GM18861 (cell line): ENCODE measurements at regions not wholly inside any gene's neighbourhood (a gene's known extent, or its start where the extent isn't known, plus 50 kb on each side); places are given as distances from the start of the nearest gene placed in this dataset.
"Not testable (repeated sequence)": the region's sequence is repeated elsewhere in the genome, so short reads cannot be mapped to it uniquely, and the experiment has no call there.

Experiments used
- ATAC-seq: cut with Tn5 transposase; IDR thresholded peaks from one replicate; pipeline ENCODE4 v1.9.1; 2021; ENCODE audit not compliant: unreplicated experiment

DNA sequence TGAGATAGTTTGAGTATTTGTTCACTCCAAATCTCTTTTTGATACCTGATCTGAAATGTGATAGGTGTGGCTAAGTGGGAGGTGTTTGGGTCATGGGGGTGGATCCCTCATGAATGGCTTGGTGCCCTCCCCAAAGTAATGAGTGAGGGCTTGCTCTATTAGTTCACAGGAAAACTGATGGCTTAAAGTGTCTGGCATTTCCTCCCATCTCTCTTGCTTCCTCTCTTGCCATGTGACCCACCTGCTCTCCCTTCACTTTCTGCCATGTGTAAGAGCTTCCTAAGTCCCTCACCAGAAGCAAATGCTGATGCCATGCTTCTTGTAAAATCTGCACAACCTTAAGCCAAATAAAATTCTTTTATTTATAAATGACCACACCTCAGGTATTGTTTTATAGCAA lies 61.1 kb downstream of the MAD2L1 start:
- ATAC-seq = no peak

DNA sequence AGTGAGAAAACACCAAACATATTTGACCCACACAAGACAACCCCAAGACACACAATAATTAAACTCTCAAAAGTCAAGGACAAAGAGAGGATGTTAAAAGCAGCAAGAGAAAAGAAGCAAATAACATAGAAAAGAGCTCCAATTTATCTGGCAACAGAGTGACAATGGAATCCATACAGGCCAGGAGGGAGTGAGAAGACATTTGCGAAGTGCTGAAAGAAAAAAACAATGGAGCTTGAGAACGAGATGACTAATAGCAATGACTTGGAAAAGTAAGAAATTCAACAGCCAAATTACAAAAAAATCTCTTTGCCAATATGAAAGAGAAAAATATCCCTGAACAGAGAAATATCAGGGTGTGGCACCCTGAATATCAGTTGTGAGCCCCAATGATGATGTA lies 61.6 kb downstream of the MAD2L1 start:
- ATAC-seq = no peak

- ATAC-seq = no peak
These were observed 62.6 kb downstream of the MAD2L1 start for GRCh38 chr4:120004054-120004453.

DNA sequence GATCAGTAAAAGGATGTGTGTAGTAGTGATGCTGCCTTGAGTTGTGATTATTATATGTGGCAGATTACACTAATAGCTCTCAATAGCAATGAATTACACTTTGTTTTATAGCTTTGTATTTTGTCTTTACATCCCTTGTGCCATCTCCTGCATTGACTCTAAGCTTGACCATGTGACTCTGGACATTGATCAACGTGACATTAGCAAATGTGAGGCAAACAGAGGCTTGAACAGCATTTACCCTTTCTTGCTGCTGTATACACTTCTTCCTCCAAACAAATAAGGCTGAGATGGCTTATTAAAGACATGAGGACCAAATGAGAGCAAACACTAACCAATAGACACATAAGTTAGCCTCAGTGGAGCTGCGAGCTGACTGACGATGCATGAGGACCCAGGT lies 63.5 kb downstream of the MAD2L1 start:
- ATAC-seq = no peak

DNA sequence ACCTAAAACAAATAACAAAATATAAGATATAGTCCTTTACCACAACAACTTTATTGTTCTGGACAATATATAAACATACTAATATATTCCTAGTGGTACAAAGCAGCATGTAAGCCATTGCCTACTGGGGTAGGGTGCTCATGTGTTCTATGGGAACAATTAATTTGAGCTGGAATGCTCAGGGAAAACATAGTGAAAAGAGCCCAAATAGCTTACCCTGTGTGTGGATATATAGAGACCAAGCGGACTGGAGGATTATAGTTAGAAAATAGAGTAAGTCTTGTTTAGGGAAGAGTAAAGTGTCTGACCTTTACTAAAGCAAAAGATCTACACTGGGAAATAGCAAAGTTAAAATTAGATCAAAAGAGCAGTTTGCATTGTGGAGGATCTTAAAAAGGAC lies 64.8 kb downstream of the MAD2L1 start:
- no peak for ATAC-seq

DNA sequence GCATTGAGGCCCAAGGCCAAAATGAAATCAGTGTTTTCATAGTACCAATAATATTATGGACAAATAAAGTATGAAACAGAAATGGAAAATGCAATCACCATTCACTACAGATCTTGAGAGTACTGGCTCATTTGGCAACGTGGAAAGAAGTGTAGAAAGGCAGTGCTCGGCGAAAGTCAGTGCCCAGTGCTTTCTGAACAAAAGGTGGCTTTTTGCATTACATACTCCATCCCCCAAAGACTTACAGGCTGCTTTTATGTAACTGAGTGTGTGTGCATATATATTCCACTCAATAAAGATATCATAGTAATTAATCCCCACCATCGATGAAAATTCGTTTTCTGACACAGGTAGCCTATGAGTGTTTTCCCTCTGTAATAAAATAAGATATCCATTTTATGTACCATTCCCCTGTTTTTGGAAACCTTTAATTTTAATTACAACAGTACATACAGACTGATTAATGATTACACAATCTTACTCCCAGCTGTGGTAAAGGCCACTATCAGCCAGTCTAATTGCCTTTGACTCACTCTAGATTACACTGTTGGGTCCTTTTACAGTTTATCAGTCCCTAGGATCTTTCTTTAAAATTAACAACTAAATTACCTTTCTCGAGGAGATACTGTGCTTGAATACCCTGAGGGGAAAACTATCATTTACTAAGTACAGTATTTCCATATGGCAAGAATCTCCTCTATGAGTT lies 65.9 kb downstream of the MAD2L1 start:
- ATAC-seq = no peak

DNA sequence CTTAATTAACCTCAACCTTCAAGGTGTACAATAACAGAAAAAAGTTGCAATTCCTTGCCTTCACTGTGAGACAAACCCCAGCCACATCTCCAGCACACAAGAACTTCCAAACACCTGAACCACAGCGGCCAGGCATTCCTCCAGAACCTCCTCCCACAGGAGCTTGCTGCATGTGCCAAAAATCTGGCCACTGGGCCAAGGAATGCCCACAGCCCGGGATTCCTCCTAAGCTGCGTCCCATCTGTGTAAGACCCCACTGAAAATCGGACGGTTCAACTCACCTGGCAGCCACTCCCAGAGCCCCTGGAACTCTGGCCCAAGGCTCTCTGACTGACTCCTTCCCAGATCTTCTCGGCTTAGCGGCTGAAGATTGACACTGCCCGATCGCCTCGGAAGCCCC lies 70.6 kb downstream of the MAD2L1 start:
- not testable (repeated sequence) for ATAC-seq

- ATAC-seq = no peak
These were observed 81.7 kb downstream of the MAD2L1 start for GRCh38 chr4:119984996-119985395.

DNA sequence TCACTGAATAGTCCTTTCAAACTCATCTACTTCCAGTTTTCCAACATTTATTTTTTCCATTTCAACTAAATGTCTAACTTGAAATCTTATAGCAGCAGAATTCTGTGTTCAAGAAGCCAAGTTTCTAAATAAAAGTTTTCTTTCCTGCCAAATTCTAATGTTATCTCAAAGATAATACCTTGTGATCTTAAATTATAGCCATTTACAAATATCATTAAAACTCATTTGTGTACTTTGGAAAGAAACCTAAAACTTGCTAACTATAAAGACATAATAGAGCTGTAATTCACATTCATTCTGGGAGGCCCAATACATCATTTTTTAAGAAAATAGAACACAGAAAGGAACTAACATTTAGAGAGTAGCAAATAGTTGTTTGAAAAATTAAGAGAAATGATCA lies 83.9 kb downstream of the MAD2L1 start:
- ATAC-seq = no peak

- no peak for ATAC-seq
These were observed 86.2 kb downstream of the MAD2L1 start for GRCh38 chr4:119980456-119980855.

- ATAC-seq = no peak
These were observed 89.3 kb downstream of the MAD2L1 start for GRCh38 chr4:119977076-119977940.

GRCh38 chr4:119971431-119972084 lies 95.1 kb downstream of the MAD2L1 start:
- no peak for ATAC-seq

GRCh38 chr4:119962631-119963030 lies 104.0 kb downstream of the MAD2L1 start:
- no peak for ATAC-seq

DNA sequence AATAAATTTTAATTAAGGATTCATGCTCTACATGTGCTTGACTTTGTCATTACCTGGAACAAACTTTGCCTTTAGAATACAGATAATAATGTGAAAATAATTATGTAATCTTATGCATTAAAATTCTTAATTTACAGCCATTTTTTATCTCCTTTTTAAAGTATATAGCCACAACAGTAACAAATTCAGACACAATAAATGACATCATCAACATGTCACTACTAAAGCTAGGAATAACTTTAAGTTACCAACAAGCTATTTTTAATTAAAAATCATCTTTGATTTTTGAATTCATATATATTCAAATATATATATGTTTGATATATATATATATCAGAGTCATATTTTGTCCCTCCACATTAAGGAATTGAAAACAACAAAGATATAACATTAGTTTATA lies 107.7 kb downstream of the MAD2L1 start:
- no peak for ATAC-seq

DNA sequence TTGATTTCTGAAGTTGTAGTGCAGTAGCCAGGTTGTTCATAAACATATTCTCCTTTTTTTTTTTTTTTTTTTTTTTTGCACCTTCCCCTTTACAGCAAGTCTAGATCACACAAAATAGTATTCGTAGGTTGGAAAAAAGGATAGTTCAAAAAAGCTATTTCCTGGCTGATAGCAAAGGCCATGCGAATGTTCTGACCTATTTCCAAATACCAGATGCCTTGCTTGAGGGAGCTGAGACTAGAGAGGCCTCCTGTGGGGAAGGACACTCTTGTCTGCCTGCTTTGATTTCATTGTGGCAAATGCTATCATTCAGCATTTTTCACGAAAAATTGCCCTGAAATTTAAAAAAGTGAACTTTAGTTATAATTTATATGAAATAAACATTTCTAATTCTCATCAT lies 111.4 kb downstream of the MAD2L1 start:
- no peak for ATAC-seq

- not testable (repeated sequence) for ATAC-seq
These were observed 112.2 kb downstream of the MAD2L1 start for GRCh38 chr4:119954487-119954886.

GRCh38 chr4:119946359-119946758 lies 120.3 kb downstream of the MAD2L1 start:
- ATAC-seq = no peak

DNA sequence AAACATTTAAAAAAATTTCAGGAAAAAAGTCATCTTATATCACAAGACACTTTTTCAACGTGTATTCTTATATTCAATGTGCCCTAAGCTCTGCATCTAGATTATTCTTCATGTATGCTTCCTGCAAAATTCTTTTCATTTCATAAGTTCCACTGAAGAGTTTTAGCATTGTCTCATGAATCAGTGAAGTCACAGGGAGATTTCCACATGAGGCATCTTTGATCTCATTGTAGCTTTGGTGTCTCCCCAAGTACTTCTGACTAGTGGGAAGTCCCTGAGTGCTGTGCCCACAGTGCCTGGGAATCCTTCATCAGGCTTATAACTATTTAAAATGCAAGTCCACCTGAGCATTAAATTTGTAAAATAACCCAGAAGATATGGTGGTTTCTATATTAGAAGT lies 123.8 kb downstream of the MAD2L1 start:
- no peak for ATAC-seq

DNA sequence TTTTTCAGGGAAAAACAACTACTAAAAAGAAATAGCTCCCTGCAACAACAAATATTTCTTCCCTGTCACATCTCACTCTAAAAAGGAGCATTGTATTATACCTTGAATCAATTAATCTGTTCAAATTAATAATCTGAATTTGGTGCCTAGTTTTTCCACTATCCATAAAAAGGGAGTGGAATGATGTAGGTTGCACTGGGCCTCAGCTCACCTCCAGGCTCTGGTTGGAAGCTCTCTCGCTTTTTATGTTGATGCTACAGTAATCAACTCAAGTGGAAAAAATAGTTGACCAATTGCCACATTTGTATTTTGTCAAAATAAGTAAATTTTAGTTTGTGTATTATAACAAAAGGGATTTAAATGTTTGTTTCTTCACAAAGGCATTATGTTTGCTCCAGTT lies 126.1 kb downstream of the MAD2L1 start:
- no peak for ATAC-seq

DNA sequence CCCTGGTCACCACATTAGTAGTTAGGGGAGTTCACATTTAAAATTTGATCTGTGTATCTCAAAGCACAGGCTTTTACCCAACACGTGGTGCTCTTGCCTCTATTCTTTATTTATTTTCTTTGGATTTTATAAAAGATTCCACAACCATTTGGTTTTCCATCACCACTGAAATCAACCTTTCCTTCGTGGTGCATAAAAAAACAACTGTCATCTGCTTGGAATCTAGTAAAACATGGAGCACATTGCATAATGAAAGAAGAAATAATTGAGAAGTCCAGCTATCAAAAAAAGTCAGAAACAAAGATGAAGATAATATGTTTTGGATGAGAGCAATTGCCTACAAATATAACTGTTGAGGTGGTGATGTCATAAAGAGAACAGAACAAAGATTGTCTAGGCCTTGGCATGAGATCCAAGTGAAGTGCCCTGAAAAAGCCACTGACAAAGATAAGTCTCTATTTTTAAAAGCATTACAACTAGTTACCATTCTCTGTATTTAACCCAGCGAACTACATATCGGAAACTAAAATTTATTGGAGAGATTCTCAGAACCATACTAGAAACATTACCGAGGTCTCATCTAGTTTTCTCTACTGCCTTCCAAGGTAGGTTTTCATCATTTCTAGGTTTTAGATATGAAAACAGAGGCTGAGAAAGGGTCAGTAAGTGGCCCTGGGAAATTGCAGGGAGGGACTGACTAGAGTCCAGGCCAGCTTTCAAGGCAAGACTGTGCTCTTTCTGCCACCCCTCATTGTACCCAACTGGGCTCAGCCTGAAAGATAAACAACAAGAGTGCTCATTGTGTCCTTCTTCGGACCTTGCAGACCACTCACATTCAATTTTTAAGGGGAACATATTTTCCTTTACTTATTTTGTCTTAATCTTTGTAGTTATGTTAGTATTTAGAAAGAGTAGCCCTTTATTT lies 127.3 kb downstream of the MAD2L1 start:
- ATAC-seq = no peak

GRCh38 chr4:119937746-119938145 lies 128.9 kb downstream of the MAD2L1 start:
- no peak for ATAC-seq
